ENCODE measurements at regions not wholly inside any gene's neighbourhood (a gene's known extent, or its start where the extent isn't known, plus 50 kb on each side); places are given as distances from the start of the nearest gene placed in this dataset.

DNA sequence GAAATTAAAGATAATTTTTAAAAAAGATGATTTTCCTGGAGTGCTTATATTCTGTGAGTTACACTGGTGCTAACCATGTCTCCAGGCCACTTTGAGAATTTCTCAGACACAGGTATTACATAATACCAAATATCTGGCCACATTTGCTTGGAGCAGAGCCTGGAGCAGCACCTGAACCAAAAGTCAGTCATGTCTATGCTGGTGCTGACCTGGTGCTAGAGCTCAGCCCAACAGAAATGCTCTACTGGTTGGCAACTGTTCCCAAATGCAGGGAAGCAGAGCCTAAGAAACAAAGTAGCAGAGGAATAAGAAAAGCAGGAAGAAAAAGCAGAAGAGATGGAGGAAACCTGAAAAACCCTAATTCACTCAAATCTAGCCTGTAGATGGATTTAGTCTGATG lies 135.7 kb upstream of the SLC7A14 start:
- TF ChIP-seq, protein P1, sequence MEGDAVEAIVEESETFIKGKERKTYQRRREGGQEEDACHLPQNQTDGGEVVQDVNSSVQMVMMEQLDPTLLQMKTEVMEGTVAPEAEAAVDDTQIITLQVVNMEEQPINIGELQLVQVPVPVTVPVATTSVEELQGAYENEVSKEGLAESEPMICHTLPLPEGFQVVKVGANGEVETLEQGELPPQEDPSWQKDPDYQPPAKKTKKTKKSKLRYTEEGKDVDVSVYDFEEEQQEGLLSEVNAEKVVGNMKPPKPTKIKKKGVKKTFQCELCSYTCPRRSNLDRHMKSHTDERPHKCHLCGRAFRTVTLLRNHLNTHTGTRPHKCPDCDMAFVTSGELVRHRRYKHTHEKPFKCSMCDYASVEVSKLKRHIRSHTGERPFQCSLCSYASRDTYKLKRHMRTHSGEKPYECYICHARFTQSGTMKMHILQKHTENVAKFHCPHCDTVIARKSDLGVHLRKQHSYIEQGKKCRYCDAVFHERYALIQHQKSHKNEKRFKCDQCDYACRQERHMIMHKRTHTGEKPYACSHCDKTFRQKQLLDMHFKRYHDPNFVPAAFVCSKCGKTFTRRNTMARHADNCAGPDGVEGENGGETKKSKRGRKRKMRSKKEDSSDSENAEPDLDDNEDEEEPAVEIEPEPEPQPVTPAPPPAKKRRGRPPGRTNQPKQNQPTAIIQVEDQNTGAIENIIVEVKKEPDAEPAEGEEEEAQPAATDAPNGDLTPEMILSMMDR (IDR thresholded peaks at IDR 0.05), result no peak
- TF ChIP-seq POLR2AphosphoS5 (IDR thresholded peaks at IDR 0.05; ENCODE audit: low read depth, low read length) (no peak), SIN3A (IDR thresholded peaks at IDR 0.05; ENCODE audit: borderline replicate concordance, insufficient read depth, low read depth, low read length) (no peak), TCF7L2 (IDR thresholded peaks at IDR 0.05; ENCODE audit: low read depth, low read length) (no peak)
- TF ChIP-seq, protein P2, sequence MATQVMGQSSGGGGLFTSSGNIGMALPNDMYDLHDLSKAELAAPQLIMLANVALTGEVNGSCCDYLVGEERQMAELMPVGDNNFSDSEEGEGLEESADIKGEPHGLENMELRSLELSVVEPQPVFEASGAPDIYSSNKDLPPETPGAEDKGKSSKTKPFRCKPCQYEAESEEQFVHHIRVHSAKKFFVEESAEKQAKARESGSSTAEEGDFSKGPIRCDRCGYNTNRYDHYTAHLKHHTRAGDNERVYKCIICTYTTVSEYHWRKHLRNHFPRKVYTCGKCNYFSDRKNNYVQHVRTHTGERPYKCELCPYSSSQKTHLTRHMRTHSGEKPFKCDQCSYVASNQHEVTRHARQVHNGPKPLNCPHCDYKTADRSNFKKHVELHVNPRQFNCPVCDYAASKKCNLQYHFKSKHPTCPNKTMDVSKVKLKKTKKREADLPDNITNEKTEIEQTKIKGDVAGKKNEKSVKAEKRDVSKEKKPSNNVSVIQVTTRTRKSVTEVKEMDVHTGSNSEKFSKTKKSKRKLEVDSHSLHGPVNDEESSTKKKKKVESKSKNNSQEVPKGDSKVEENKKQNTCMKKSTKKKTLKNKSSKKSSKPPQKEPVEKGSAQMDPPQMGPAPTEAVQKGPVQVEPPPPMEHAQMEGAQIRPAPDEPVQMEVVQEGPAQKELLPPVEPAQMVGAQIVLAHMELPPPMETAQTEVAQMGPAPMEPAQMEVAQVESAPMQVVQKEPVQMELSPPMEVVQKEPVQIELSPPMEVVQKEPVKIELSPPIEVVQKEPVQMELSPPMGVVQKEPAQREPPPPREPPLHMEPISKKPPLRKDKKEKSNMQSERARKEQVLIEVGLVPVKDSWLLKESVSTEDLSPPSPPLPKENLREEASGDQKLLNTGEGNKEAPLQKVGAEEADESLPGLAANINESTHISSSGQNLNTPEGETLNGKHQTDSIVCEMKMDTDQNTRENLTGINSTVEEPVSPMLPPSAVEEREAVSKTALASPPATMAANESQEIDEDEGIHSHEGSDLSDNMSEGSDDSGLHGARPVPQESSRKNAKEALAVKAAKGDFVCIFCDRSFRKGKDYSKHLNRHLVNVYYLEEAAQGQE (IDR thresholded peaks at IDR 0.05; ENCODE audit: insufficient read depth in 1 of 2, low read depth in 2 of 2, low read length in 1 of 2), result no peak

Measured in Panc1 (cell line).